WTC11 (cell line): ENCODE measurements at regions not wholly inside any gene's neighbourhood (a gene's known extent, or its start where the extent isn't known, plus 50 kb on each side); places are given as distances from the start of the nearest gene placed in this dataset.

Experiments used
- FOXP4 ChIP-seq: sonication (generic); formaldehyde crosslinking; IDR thresholded peaks from 2 replicates; pipeline ENCODE4 v1.8.0; 2022; ENCODE audit warnings: mild to moderate bottlenecking, missing genetic modification reagents
- NR3C1 ChIP-seq: sonication (generic); formaldehyde crosslinking; conservative IDR thresholded peaks from 2 replicates; pipeline ENCODE4 v1.8.1; 2023; ENCODE audit warnings: low read depth, mild to moderate bottlenecking, missing genetic modification reagents
- RELA ChIP-seq: sonication (generic); formaldehyde crosslinking; IDR thresholded peaks from 2 replicates; pipeline ENCODE4 v1.8.1; 2022; ENCODE audit warnings: missing genetic modification reagents, mild to moderate bottlenecking, borderline replicate concordance
- TF ChIP-seq, protein P1 (sequence below): sonication (generic); formaldehyde crosslinking; IDR thresholded peaks from 2 replicates; pipeline ENCODE4 v1.8.1; 2022; ENCODE audit warnings: low read depth, missing genetic modification reagents, borderline replicate concordance
- TF ChIP-seq, protein P2 (sequence below): fragments of 200-600 bp; IDR thresholded peaks from 2 replicates; pipeline ENCODE4 v1.8.0; 2022; ENCODE audit warnings: antibody characterized with exemption
- TF ChIP-seq, protein P3 (sequence below): fragments of 250-450 bp; sonication (Bioruptor Pico); IDR thresholded peaks from 2 replicates; pipeline ENCODE4 v1.9.0; 2021; ENCODE audit warnings: mild to moderate bottlenecking

- no peak for TF ChIP-seq FOXP4 (CRISPR knock-in tag)
- TF ChIP-seq, protein P1, sequence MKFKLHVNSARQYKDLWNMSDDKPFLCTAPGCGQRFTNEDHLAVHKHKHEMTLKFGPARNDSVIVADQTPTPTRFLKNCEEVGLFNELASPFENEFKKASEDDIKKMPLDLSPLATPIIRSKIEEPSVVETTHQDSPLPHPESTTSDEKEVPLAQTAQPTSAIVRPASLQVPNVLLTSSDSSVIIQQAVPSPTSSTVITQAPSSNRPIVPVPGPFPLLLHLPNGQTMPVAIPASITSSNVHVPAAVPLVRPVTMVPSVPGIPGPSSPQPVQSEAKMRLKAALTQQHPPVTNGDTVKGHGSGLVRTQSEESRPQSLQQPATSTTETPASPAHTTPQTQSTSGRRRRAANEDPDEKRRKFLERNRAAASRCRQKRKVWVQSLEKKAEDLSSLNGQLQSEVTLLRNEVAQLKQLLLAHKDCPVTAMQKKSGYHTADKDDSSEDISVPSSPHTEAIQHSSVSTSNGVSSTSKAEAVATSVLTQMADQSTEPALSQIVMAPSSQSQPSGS, result no peak
- TF ChIP-seq, protein P2, sequence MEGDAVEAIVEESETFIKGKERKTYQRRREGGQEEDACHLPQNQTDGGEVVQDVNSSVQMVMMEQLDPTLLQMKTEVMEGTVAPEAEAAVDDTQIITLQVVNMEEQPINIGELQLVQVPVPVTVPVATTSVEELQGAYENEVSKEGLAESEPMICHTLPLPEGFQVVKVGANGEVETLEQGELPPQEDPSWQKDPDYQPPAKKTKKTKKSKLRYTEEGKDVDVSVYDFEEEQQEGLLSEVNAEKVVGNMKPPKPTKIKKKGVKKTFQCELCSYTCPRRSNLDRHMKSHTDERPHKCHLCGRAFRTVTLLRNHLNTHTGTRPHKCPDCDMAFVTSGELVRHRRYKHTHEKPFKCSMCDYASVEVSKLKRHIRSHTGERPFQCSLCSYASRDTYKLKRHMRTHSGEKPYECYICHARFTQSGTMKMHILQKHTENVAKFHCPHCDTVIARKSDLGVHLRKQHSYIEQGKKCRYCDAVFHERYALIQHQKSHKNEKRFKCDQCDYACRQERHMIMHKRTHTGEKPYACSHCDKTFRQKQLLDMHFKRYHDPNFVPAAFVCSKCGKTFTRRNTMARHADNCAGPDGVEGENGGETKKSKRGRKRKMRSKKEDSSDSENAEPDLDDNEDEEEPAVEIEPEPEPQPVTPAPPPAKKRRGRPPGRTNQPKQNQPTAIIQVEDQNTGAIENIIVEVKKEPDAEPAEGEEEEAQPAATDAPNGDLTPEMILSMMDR, result no peak
- TF ChIP-seq NR3C1 (CRISPR knock-in tag), result no peak
- TF ChIP-seq, protein P3, sequence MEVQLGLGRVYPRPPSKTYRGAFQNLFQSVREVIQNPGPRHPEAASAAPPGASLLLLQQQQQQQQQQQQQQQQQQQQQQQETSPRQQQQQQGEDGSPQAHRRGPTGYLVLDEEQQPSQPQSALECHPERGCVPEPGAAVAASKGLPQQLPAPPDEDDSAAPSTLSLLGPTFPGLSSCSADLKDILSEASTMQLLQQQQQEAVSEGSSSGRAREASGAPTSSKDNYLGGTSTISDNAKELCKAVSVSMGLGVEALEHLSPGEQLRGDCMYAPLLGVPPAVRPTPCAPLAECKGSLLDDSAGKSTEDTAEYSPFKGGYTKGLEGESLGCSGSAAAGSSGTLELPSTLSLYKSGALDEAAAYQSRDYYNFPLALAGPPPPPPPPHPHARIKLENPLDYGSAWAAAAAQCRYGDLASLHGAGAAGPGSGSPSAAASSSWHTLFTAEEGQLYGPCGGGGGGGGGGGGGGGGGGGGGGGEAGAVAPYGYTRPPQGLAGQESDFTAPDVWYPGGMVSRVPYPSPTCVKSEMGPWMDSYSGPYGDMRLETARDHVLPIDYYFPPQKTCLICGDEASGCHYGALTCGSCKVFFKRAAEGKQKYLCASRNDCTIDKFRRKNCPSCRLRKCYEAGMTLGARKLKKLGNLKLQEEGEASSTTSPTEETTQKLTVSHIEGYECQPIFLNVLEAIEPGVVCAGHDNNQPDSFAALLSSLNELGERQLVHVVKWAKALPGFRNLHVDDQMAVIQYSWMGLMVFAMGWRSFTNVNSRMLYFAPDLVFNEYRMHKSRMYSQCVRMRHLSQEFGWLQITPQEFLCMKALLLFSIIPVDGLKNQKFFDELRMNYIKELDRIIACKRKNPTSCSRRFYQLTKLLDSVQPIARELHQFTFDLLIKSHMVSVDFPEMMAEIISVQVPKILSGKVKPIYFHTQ (CRISPR knock-in tag), result no peak
- no peak for TF ChIP-seq RELA (CRISPR knock-in tag)
Measured at GRCh38 chr12:91511795-91512420, 329.3 kb upstream of the DCN start.
